Endothelial cell of umbilical vein (primary cell): ENCODE measurements at regions not wholly inside any gene's neighbourhood (a gene's known extent, or its start where the extent isn't known, plus 50 kb on each side); places are given as distances from the start of the nearest gene placed in this dataset.

ENCODE experiments used
- BruUV-seq: library from RNA; stranded (reverse); fragments of 400-500 nt; replicated peaks from 2 replicates; lab custom pipeline; 2021; lab: Mats Ljungman, UMichigan
- CTCF ChIA-PET: fragments of 300-600, 350-600 bp; sonication (Branson Sonifier 250); formaldehyde crosslinking; loops from one replicate; lab custom pipeline; 2021; ENCODE audit warnings: antibody characterized with exemption, inconsistent platforms; lab: Charles Lee
- POLR2A ChIA-PET: fragments of 300-600, 350-600 bp; sonication (Branson Sonifier 250); formaldehyde crosslinking; loops from one replicate; lab custom pipeline; 2021; ENCODE audit warnings: antibody characterized with exemption, inconsistent platforms; lab: Charles Lee
- DNase-seq: peaks from one replicate; pipeline ENCODE4 v3.0.0-alpha.2; 2011; ENCODE audit warnings: low read depth, low spot score
- FAIRE-seq: peaks from 2 replicates; lab custom pipeline; 2011; peaks lifted over from hg19 to GRCh38; lab: Jason Lieb, UNC
- H2AFZ ChIP-seq: 2 replicates; pipeline ENCODE4 v1.6.0; 2012; ENCODE audit warnings: low read depth, low read length, control low read depth, inconsistent platforms
- H3K27ac ChIP-seq: 2 replicates; pipeline ENCODE4 v1.5.1; 2011; ENCODE audit warnings: low read depth, mild to moderate bottlenecking, control low read depth, low read length, moderate library complexity; ENCODE audit not compliant: insufficient read depth
- H3K27me3 ChIP-seq, 2 experiments: 2 replicates each; pipeline versions ENCODE4 v1.6.0 to v1.6.1; 2011; ENCODE audit warnings: low read length in 2 of 2, mixed read lengths in 1 of 2; ENCODE audit not compliant: control insufficient read depth in 2 of 2, insufficient read depth in 2 of 2
- H3K36me3 ChIP-seq, 2 experiments: 2 replicates in 1 of 2; 3 replicates in 1 of 2; pipeline ENCODE4 v1.5.1; 2011; ENCODE audit warnings: low read length in 2 of 2, mild to moderate bottlenecking in 1 of 2, moderate library complexity in 1 of 2; ENCODE audit not compliant: control insufficient read depth in 2 of 2, insufficient read depth in 2 of 2; ENCODE audit errors: extremely low read depth in 1 of 2
- H3K4me1 ChIP-seq: 3 replicates; pipeline ENCODE4 v1.5.1; 2011; ENCODE audit warnings: mild to moderate bottlenecking, low read length; ENCODE audit not compliant: control insufficient read depth, insufficient read depth; ENCODE audit errors: extremely low read depth
- H3K4me2 ChIP-seq: 2 replicates; pipeline ENCODE4 v1.6.1; 2011; ENCODE audit warnings: low read length, control low read depth, mixed read lengths; ENCODE audit not compliant: insufficient read depth
- H3K4me3 ChIP-seq, 3 experiments: fragments of 200-600 bp in 1 of 3; sonication (generic), shearing (Covaris generic) in 1 of 3; replicated peaks in 1 of 3; 2 replicates each; pipeline ENCODE4 v1.5.1; 2011 to 2016; ENCODE audit warnings: control low read depth in 3 of 3, low read length in 3 of 3, mild to moderate bottlenecking in 2 of 3, inconsistent platforms in 1 of 3, low read depth in 1 of 3, moderate library complexity in 1 of 3; ENCODE audit not compliant: insufficient read depth in 1 of 3
- H3K79me2 ChIP-seq: 2 replicates; pipeline ENCODE4 v1.6.0; 2012; ENCODE audit warnings: low read length, inconsistent platforms; ENCODE audit not compliant: control insufficient read depth, insufficient read depth
- H3K9ac ChIP-seq: replicated peaks from 2 replicates; pipeline ENCODE3; 2011; ENCODE audit warnings: low read length, control low read depth; ENCODE audit not compliant: insufficient read depth; ENCODE audit errors: extremely low read depth
- H3K9me1 ChIP-seq: replicated peaks from 3 replicates; pipeline ENCODE4 v1.6.0; 2011; ENCODE audit warnings: mild to moderate bottlenecking, low read length; ENCODE audit not compliant: control insufficient read depth, insufficient read depth; ENCODE audit errors: extremely low read depth
- H3K9me3 ChIP-seq: replicated peaks from 2 replicates; pipeline ENCODE4 v1.5.1; 2012; ENCODE audit warnings: low read length, inconsistent platforms; ENCODE audit not compliant: control insufficient read depth, insufficient read depth
- H4K20me1 ChIP-seq: replicated peaks from 2 replicates; pipeline ENCODE3; 2011; ENCODE audit warnings: mild to moderate bottlenecking, low read length; ENCODE audit not compliant: control insufficient read depth, insufficient read depth; ENCODE audit errors: extremely low read depth
- EZH2 ChIP-seq: IDR thresholded peaks from 2 replicates; pipeline ENCODE4 v1.6.1; 2012; ENCODE audit warnings: borderline replicate concordance, low read depth, mild to moderate bottlenecking, moderate library complexity, low read length, inconsistent platforms; ENCODE audit not compliant: severe bottlenecking
- FOS ChIP-seq: IDR thresholded peaks from 2 replicates; pipeline ENCODE4 v1.6.1; 2011; ENCODE audit warnings: mild to moderate bottlenecking, low read length, moderate library complexity, borderline replicate concordance; ENCODE audit not compliant: insufficient read depth
- GATA2 ChIP-seq: IDR thresholded peaks from 2 replicates; pipeline ENCODE4 v1.7.0; 2011; ENCODE audit warnings: low read depth, mild to moderate bottlenecking, moderate library complexity, mixed read lengths, low read length; ENCODE audit not compliant: insufficient read length, insufficient read depth
- JUN ChIP-seq: IDR thresholded peaks from 2 replicates; pipeline ENCODE4 v1.6.1; 2011; ENCODE audit warnings: borderline replicate concordance, low read depth; ENCODE audit not compliant: insufficient read length, insufficient read depth
- MYC ChIP-seq: IDR thresholded peaks from one replicate; pipeline ENCODE4 v1.6.1; 2011; ENCODE audit warnings: mild to moderate bottlenecking, low read depth, low read length
- POLR2A ChIP-seq: IDR thresholded peaks from 2 replicates; pipeline ENCODE4 v1.6.1; 2012; ENCODE audit warnings: low read depth, mild to moderate bottlenecking, control low read depth, low read length
- POLR2AphosphoS5 ChIP-seq: IDR thresholded peaks from 2 replicates; pipeline ENCODE4 v1.6.1; 2012; ENCODE audit warnings: low read depth, mild to moderate bottlenecking, control low read depth, low read length, moderate library complexity; ENCODE audit not compliant: insufficient read depth
- dilution Hi-C: fragments of 300-500 bp; cut with MboI; formaldehyde crosslinking; loops from one replicate; pipeline ENCODE4 v1.15.0; 2019; ENCODE audit warnings: low sequenced_read_pairs; ENCODE audit not compliant: extremely low pct_ligation_motif_present
- intact Hi-C: fragments of 100-400 bp; cut with micrococcal nuclease; formaldehyde crosslinking; loops from one replicate; pipeline ENCODE4 v1.10.0; 2022
- TF ChIP-seq, protein P1 (sequence below): IDR thresholded peaks from 2 replicates; pipeline ENCODE4 v1.6.1; 2011; ENCODE audit not compliant: insufficient read depth, insufficient read length
- TF ChIP-seq, protein P2 (sequence below), 2 donors: IDR thresholded peaks; 1 replicate in 1 of 2; 2 replicates in 1 of 2; pipeline ENCODE4 v1.5.1; 2011; ENCODE audit warnings: low read length in 2 of 2, mild to moderate bottlenecking in 2 of 2, moderate library complexity in 2 of 2, control low read depth in 1 of 2, inconsistent platforms in 1 of 2, low read depth in 1 of 2; ENCODE audit not compliant: insufficient read depth in 1 of 2; ENCODE audit errors: extremely low read depth in 1 of 2

DNA sequence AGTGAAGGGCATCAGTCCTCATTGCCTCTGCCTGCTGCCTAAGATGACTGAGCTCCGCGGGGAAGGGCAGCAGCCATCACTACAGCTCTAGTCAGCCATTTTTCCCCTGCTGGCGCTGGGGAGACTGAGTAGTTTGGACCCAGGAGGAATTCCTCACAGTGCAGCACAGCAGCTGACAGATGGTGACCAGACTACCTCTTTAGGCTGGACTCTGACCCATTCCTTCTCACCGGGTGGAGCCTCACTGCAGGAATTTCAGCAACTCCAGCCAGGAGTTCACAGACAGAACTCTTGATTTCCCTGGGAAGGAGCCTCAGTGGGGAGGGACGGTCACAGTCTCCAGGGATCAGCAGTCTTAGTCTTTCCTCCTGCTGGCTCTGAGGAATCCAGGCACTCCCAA lies 492.0 kb upstream of the MMS22L start:
- ChIA-PET POLR2A (no interaction called here), CTCF (no interaction called here)
- intact Hi-C loops (no loop called here), dilution Hi-C loops (no loop called here)
- Histone ChIP-seq H3K9me3 (no peaks in the 10 kb centered on the region), H3K4me1 (no peaks in the 10 kb centered on the region), H3K4me2 (no peak overlapping the region), H4K20me1 (no peaks in the 10 kb centered on the region), H3K27ac (no peak overlapping the region), H3K36me3 (no peaks in the 10 kb centered on the region), H3K79me2 (no peaks in the 10 kb centered on the region), H3K9ac (no peak overlapping the region), H3K4me3 (no peak overlapping the region), H2AFZ (no peak overlapping the region), H3K27me3 (no peaks in the 10 kb centered on the region), H3K9me1 (no peaks in the 10 kb centered on the region)
- no TSS peak for BruUV-seq
- FAIRE-seq (no peak), DNase-seq (no peak)
- TF ChIP-seq, protein P1, sequence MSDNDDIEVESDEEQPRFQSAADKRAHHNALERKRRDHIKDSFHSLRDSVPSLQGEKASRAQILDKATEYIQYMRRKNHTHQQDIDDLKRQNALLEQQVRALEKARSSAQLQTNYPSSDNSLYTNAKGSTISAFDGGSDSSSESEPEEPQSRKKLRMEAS, result no peak
- TF ChIP-seq EZH2 (no peak), POLR2A (no peak), GATA2 (no peak), FOS (no peak), JUN (no peak), MYC (no peak), POLR2AphosphoS5 (no peak)
- TF ChIP-seq, protein P2, sequence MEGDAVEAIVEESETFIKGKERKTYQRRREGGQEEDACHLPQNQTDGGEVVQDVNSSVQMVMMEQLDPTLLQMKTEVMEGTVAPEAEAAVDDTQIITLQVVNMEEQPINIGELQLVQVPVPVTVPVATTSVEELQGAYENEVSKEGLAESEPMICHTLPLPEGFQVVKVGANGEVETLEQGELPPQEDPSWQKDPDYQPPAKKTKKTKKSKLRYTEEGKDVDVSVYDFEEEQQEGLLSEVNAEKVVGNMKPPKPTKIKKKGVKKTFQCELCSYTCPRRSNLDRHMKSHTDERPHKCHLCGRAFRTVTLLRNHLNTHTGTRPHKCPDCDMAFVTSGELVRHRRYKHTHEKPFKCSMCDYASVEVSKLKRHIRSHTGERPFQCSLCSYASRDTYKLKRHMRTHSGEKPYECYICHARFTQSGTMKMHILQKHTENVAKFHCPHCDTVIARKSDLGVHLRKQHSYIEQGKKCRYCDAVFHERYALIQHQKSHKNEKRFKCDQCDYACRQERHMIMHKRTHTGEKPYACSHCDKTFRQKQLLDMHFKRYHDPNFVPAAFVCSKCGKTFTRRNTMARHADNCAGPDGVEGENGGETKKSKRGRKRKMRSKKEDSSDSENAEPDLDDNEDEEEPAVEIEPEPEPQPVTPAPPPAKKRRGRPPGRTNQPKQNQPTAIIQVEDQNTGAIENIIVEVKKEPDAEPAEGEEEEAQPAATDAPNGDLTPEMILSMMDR (IDR thresholded peaks at IDR 0.05; ENCODE audit: extremely low read depth in 1 of 2, insufficient read depth in 1 of 2, low read depth in 1 of 2, low read length in 2 of 2), result no peak
